GM18505 (cell line): ENCODE measurements at regions not wholly inside any gene's neighbourhood (a gene's known extent, or its start where the extent isn't known, plus 50 kb on each side); places are given as distances from the start of the nearest gene placed in this dataset.
"Not testable (repeated sequence)": the region's sequence is repeated elsewhere in the genome, so short reads cannot be mapped to it uniquely, and the experiment has no call there.

Source experiments
- ATAC-seq: cut with Tn5 transposase; IDR thresholded peaks from one replicate; pipeline ENCODE4 v1.9.1; 2021; ENCODE audit not compliant: unreplicated experiment
- POLR2A ChIP-seq: IDR thresholded peaks from 4 replicates; pipeline ENCODE4 v1.6.1; 2011; ENCODE audit warnings: borderline replicate concordance; ENCODE audit not compliant: insufficient read depth, insufficient read length; ENCODE audit errors: extremely low read depth

DNA sequence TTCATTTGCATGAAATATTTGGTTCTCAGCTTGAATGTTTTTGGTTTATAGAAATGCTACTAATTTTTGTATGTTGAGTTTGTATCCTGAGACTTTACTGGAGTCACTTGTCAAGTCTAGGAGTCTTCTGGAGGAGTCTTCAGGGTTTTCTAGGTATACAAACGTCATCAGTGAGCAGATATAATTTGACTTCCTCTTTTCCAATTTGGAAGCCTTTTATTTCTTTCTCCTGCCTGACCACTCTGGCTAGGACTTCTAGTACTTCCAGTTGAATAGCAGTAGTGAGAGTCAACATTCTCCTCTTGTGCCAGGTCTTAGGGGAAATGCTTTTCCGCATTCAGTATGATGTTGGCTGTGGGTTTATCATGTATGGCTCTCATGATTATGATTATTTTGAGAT lies 55.4 kb upstream of the THUMPD2 start:
- ATAC-seq: no peak
- TF ChIP-seq POLR2A: no peak

DNA sequence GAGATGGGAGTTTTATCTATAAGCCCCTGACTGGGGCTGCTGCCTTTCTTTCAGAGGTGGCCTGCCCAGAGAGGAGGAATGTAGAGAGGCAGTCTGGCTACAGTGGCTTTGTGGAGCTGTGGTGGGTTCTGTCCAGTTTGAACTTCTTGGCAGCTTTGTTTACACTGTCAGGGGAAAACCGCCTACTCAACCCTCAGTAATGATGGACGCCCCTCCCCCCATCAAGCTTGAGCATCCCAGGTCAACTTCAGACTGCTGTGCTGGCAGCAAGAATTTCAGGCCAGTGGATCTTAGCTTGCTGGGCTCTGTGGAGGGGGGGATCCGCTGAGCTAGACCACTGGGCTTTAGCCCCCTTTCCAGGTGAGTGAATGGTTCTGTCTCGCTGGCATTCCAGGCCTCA lies 51.6 kb upstream of the THUMPD2 start:
- ATAC-seq: not testable (repeated sequence)
